Large intestine (tissue), 3 donors: ENCODE measurements at regions not wholly inside any gene's neighbourhood (a gene's known extent, or its start where the extent isn't known, plus 50 kb on each side); places are given as distances from the start of the nearest gene placed in this dataset.
"Not testable (repeated sequence)": the region's sequence is repeated elsewhere in the genome, so short reads cannot be mapped to it uniquely, and the experiment has no call there.

ENCODE experiments used
- DNase-seq, 2 donors: peaks; one replicate each; pipeline versions ENCODE4 v3.0.0 to v3.0.0-alpha.2; 2013
- H3K27ac ChIP-seq: one replicate; pipeline ENCODE4 v1.5.1; 2013; ENCODE audit warnings: low read length
- H3K27me3 ChIP-seq: 2 replicates; pipeline ENCODE4 v1.6.1; 2013; ENCODE audit warnings: low read length; ENCODE audit not compliant: control insufficient read depth, insufficient read depth
- H3K36me3 ChIP-seq: 2 replicates; pipeline ENCODE4 v1.6.1; 2013; ENCODE audit warnings: low read length; ENCODE audit not compliant: control insufficient read depth, insufficient read depth
- H3K4me1 ChIP-seq: one replicate; pipeline ENCODE4 v1.6.1; 2013; ENCODE audit warnings: low read length; ENCODE audit not compliant: control insufficient read depth, insufficient read depth
- H3K4me3 ChIP-seq: one replicate; pipeline ENCODE4 v1.5.1; 2013; ENCODE audit warnings: low read length
- H3K9me3 ChIP-seq: one replicate; pipeline ENCODE4 v1.6.1; 2013; ENCODE audit warnings: mild to moderate bottlenecking, low read depth, low read length, moderate library complexity; ENCODE audit not compliant: control insufficient read depth
- WGBS: methylation state at CpG from one replicate; pipeline ENCODE4 v1.1.5; 2013; ENCODE audit warnings: low lambda C conversion rate; ENCODE audit not compliant: insufficient coverage; 5-methylcytosine and 5-hydroxymethylcytosine counted together

GRCh38 chr5:153258469-153258868 lies 232.0 kb upstream of the GRIA1 start:
- WGBS: 93% methylated on average over 2 of the region's 3 CpGs
- H3K27ac ChIP-seq: no peak overlapping the region
- H3K9me3 ChIP-seq: no peaks in the 10 kb centered on the region
- H3K36me3 ChIP-seq: no peaks in the 10 kb centered on the region
- H3K4me3 ChIP-seq: no peak overlapping the region
- H3K4me1 ChIP-seq: peaks cover 3% of the 10 kb centered on the region
- no peak for DNase-seq
- H3K27me3 ChIP-seq: no peaks in the 10 kb centered on the region

GRCh38 chr5:153267506-153267905 lies 223.0 kb upstream of the GRIA1 start:
- Histone ChIP-seq H3K4me3 (no peak overlapping the region), H3K36me3 (no peaks in the 10 kb centered on the region), H3K27ac (no peak overlapping the region), H3K27me3 (no peaks in the 10 kb centered on the region), H3K9me3 (no peaks in the 10 kb centered on the region), H3K4me1 (no peaks in the 10 kb centered on the region)
- peak; percentile 3 to 16 for DNase-seq

GRCh38 chr5:153275695-153276094 lies 214.8 kb upstream of the GRIA1 start:
- no peak overlapping the region for H3K27ac ChIP-seq
- H3K36me3 ChIP-seq: no peaks in the 10 kb centered on the region
- H3K9me3 ChIP-seq: no peaks in the 10 kb centered on the region
- DNase-seq: no peak
- 63% methylated on average over 3 of the region's 3 CpGs for WGBS
- H3K4me3 ChIP-seq: no peak overlapping the region
- H3K4me1 ChIP-seq: no peaks in the 10 kb centered on the region
- no peaks in the 10 kb centered on the region for H3K27me3 ChIP-seq

- WGBS: 83% methylated on average over 2 of the region's 4 CpGs
- Histone ChIP-seq H3K36me3 (no peaks in the 10 kb centered on the region), H3K9me3 (no peaks in the 10 kb centered on the region), H3K4me3 (no peak overlapping the region), H3K4me1 (no peaks in the 10 kb centered on the region), H3K27me3 (no peaks in the 10 kb centered on the region), H3K27ac (no peak overlapping the region)
- no peak for DNase-seq
Observed at GRCh38 chr5:153276151-153276550, 214.3 kb upstream of the GRIA1 start.

GRCh38 chr5:153296251-153296844 lies 194.1 kb upstream of the GRIA1 start:
- not testable (repeated sequence) for H3K9me3 ChIP-seq, DNase-seq, H3K36me3 ChIP-seq, H3K27me3 ChIP-seq, H3K27ac ChIP-seq, H3K4me3 ChIP-seq, H3K4me1 ChIP-seq
- WGBS: no CpG with 5 or more reads among the region's 45 CpGs

- no peaks in the 10 kb centered on the region for H3K36me3 ChIP-seq
- H3K4me1 ChIP-seq: no peaks in the 10 kb centered on the region
- DNase-seq: no peak
- no peaks in the 10 kb centered on the region for H3K27me3 ChIP-seq
- H3K4me3 ChIP-seq: no peak overlapping the region
- WGBS: 81% methylated on average over 4 of the region's 4 CpGs
- no peaks in the 10 kb centered on the region for H3K9me3 ChIP-seq
- no peak overlapping the region for H3K27ac ChIP-seq
Observed at GRCh38 chr5:153299891-153300290, 190.6 kb upstream of the GRIA1 start.

- no CpG with 5 or more reads among the region's 1 CpG for WGBS
- peak; percentile 51 to 59 for DNase-seq
- H3K27me3 ChIP-seq: no peaks in the 10 kb centered on the region
- no peak overlapping the region for H3K27ac ChIP-seq
- H3K36me3 ChIP-seq: no peaks in the 10 kb centered on the region
- H3K4me1 ChIP-seq: no peaks in the 10 kb centered on the region
- H3K9me3 ChIP-seq: no peaks in the 10 kb centered on the region
- no peak overlapping the region for H3K4me3 ChIP-seq
Observed at GRCh38 chr5:153308282-153308681, 182.2 kb upstream of the GRIA1 start.

GRCh38 chr5:153318556-153318955 lies 171.9 kb upstream of the GRIA1 start:
- Histone ChIP-seq H3K4me3 (no peak overlapping the region), H3K4me1 (no peaks in the 10 kb centered on the region), H3K9me3 (no peaks in the 10 kb centered on the region), H3K27me3 (no peaks in the 10 kb centered on the region), H3K36me3 (no peaks in the 10 kb centered on the region), H3K27ac (no peak overlapping the region)
- no peak for DNase-seq
- WGBS: 100% methylated on average over 1 of the region's 4 CpGs

GRCh38 chr5:153321478-153321877 lies 169.0 kb upstream of the GRIA1 start:
- no peak overlapping the region for H3K4me3 ChIP-seq
- no peaks in the 10 kb centered on the region for H3K4me1 ChIP-seq
- no peaks in the 10 kb centered on the region for H3K9me3 ChIP-seq
- H3K27ac ChIP-seq: no peak overlapping the region
- WGBS: no CpG with 5 or more reads among the region's 1 CpG
- no peak for DNase-seq
- no peaks in the 10 kb centered on the region for H3K27me3 ChIP-seq
- H3K36me3 ChIP-seq: no peaks in the 10 kb centered on the region

- Histone ChIP-seq H3K4me1 (no peaks in the 10 kb centered on the region), H3K9me3 (no peaks in the 10 kb centered on the region), H3K4me3 (no peak overlapping the region), H3K27ac (no peak overlapping the region), H3K36me3 (no peaks in the 10 kb centered on the region), H3K27me3 (no peaks in the 10 kb centered on the region)
- no peak for DNase-seq
- WGBS: 83% methylated on average over 1 of the region's 3 CpGs
Observed at GRCh38 chr5:153340139-153340538, 150.3 kb upstream of the GRIA1 start.

GRCh38 chr5:153340738-153341137 lies 149.7 kb upstream of the GRIA1 start:
- Histone ChIP-seq H3K36me3 (no peaks in the 10 kb centered on the region), H3K4me1 (no peaks in the 10 kb centered on the region), H3K27me3 (no peaks in the 10 kb centered on the region), H3K9me3 (no peaks in the 10 kb centered on the region), H3K4me3 (no peak overlapping the region), H3K27ac (no peak overlapping the region)
- 71% methylated on average over 1 of the region's 1 CpG for WGBS
- DNase-seq: no peak
